Activated T-helper 1 cell treated with anti-CD3 and anti-CD28 coated beads, Interleukin-12 subunit alpha, Interleukin-12 subunit beta, Interleukin-2, Interleukin-4 antibody, amounts not matched to agents 30 ng/mL and 10 ng/mL and 1 ng/mL, durations not matched to agents 14 hours and 24 hours and 36 hours (primary cell): ENCODE measurements at regions not wholly inside any gene's neighbourhood (a gene's known extent, or its start where the extent isn't known, plus 50 kb on each side); places are given as distances from the start of the nearest gene placed in this dataset.

ENCODE experiments used
- DNase-seq: peaks from one replicate; pipeline ENCODE4 v3.0.0; 2021; ENCODE audit warnings: low spot score
- H3K27ac Mint-ChIP-seq: one replicate; pipeline ENCODE4 v1.8.0; 2021; ENCODE audit warnings: mild to moderate bottlenecking, mixed read lengths
- H3K27me3 Mint-ChIP-seq: one replicate; pipeline ENCODE4 v1.8.0; 2022; ENCODE audit warnings: mild to moderate bottlenecking, moderate library complexity, mixed read lengths; ENCODE audit not compliant: insufficient read depth
- H3K36me3 Mint-ChIP-seq: one replicate; pipeline ENCODE4 v1.8.0; 2021; ENCODE audit warnings: low read depth, mixed read lengths
- H3K4me1 Mint-ChIP-seq: one replicate; pipeline ENCODE4 v1.8.0; 2021; ENCODE audit warnings: low read depth, mixed read lengths
- H3K4me3 Mint-ChIP-seq: one replicate; pipeline ENCODE4 v1.8.0; 2021; ENCODE audit warnings: mild to moderate bottlenecking, moderate library complexity, mixed read lengths
- H3K9me3 Mint-ChIP-seq: one replicate; pipeline ENCODE4 v1.8.0; 2021; ENCODE audit warnings: mixed read lengths
- intact Hi-C: fragments of 100-400 bp; cut with micrococcal nuclease; formaldehyde crosslinking; loops from one replicate; pipeline ENCODE4 v1.15.1; 2024

DNA sequence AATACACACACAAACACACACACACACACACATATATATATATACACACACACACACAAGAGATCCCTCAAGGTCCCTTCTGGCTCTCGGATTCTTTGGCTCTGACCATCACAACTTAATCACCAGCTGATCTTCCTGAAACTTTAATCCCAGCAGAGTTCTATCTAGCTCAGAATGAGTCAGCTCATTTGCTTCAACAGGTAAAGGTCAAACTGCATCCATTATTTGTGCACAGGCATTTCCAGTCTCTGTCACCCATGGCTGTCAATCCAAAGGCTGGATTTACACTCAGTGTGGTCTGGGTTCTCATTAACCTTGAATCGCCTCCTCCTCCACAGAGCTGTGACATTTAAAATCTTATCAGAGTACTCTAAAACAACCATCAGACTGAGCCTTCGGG lies 113.3 kb upstream of the TMPO start:
- no peak for DNase-seq
- no peak overlapping the region for H3K4me3 Mint-ChIP-seq
- H3K36me3 Mint-ChIP-seq = no peaks in the 10 kb centered on the region
- no peaks in the 10 kb centered on the region for H3K9me3 Mint-ChIP-seq
- no peaks in the 10 kb centered on the region for H3K27me3 Mint-ChIP-seq
- H3K27ac Mint-ChIP-seq = no peak overlapping the region
- H3K4me1 Mint-ChIP-seq = peaks cover 48% of the 10 kb centered on the region
- intact Hi-C loops = no loop called here

DNA sequence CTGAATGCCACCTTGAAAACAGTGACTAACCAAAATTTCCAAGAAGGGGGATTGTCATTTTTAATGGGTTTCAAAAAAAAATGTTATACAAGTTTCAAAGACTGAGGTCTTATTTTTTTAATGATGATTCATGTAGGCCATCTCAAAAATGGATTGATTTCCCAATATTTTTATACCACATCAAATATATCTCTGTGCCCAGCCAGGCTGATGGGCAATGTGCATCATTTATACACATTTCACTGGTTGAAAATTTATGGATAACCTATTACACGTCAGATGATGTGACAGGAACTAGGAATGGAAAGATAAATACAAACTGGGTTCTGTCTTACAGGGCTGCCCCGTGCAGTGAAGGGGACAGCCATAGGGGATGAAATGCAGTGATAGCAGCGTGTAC lies 112.7 kb upstream of the TMPO start:
- Mint-ChIP-seq H3K27ac (no peak overlapping the region), H3K4me1 (peaks cover 42% of the 10 kb centered on the region), H3K36me3 (no peaks in the 10 kb centered on the region), H3K27me3 (no peaks in the 10 kb centered on the region), H3K4me3 (no peak overlapping the region), H3K9me3 (no peaks in the 10 kb centered on the region)
- intact Hi-C loops = no loop called here
- no peak for DNase-seq

DNA sequence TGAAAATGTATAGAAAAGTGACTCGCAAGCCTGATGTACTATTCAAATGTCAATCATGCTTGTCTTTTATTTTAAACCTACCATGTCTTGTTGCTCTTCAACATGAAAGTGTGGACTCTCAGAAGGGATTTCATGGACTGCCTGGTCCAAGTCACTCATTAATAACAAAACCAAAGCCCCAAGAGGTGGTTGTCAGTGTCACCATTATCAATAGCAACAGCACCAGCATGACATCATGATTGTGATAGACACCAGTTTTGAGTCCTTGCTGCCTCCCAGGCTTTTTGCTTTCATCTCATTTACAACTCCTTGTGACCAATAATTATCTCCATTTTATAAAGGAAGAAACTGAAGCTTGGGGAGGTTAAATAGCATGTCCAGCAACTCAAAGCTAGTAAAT lies 112.0 kb upstream of the TMPO start:
- intact Hi-C loops = no loop called here
- DNase-seq = no peak
- no peaks in the 10 kb centered on the region for H3K36me3 Mint-ChIP-seq
- H3K4me1 Mint-ChIP-seq = peaks cover 41% of the 10 kb centered on the region
- H3K27me3 Mint-ChIP-seq = no peaks in the 10 kb centered on the region
- no peak overlapping the region for H3K27ac Mint-ChIP-seq
- no peak overlapping the region for H3K4me3 Mint-ChIP-seq
- H3K9me3 Mint-ChIP-seq = no peaks in the 10 kb centered on the region

DNA sequence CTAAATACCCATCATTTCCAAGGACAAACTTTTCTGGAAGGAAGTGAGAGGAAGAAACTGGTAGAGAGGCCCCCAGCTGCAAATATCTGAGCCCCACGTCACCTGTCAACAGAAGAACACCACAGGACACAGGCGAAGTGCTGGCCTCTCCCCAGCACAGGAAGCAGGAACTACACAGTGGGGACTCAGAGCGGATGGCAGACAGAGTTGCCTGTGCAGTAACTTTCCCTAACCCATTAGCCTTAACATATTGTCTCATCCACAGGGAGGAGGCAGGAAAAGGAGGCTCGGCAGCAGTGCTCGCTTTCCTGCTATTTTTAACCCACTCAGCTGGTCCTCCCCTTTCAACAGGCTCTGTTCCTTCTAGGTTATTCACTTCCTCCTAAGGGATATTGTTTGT lies 111.5 kb upstream of the TMPO start:
- H3K4me1 Mint-ChIP-seq = peaks cover 36% of the 10 kb centered on the region
- no peaks in the 10 kb centered on the region for H3K27me3 Mint-ChIP-seq
- no peak overlapping the region for H3K27ac Mint-ChIP-seq
- H3K4me3 Mint-ChIP-seq = no peak overlapping the region
- no peaks in the 10 kb centered on the region for H3K9me3 Mint-ChIP-seq
- H3K36me3 Mint-ChIP-seq = no peaks in the 10 kb centered on the region
- no peak for DNase-seq
- intact Hi-C loops = no loop called here

DNA sequence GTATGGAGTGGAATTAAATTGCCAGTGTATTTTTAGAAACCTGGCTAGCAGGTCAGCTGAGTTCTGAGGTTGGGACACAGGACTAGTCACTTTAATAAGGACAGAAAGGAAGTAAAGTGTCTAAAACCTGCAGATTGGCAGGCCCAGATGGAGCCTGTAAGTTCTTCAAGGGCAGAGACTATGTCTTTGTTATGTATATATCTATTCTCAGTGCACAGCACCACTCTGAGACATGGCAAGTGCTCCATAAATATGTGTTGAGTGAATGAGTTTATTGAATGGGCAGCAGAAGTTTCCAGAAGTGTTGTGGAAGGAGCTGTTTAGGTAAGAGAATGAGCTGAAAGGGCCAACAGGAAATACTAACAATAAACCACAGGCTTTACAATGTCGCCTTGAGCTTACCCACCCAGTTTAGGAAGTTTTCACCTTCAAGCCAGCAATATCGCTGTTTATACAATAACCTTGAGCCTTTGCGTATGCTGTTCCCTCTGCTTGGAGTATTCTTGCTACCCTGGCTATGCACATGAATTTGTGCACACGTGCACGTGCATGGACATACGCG lies 109.5 kb upstream of the TMPO start:
- no peak for DNase-seq
- H3K4me1 Mint-ChIP-seq = peaks cover 20% of the 10 kb centered on the region
- no peak overlapping the region for H3K4me3 Mint-ChIP-seq
- no peak overlapping the region for H3K27ac Mint-ChIP-seq
- intact Hi-C loops = no loop called here
- peaks cover 10% of the 10 kb centered on the region for H3K27me3 Mint-ChIP-seq
- H3K36me3 Mint-ChIP-seq = no peaks in the 10 kb centered on the region
- no peaks in the 10 kb centered on the region for H3K9me3 Mint-ChIP-seq

DNA sequence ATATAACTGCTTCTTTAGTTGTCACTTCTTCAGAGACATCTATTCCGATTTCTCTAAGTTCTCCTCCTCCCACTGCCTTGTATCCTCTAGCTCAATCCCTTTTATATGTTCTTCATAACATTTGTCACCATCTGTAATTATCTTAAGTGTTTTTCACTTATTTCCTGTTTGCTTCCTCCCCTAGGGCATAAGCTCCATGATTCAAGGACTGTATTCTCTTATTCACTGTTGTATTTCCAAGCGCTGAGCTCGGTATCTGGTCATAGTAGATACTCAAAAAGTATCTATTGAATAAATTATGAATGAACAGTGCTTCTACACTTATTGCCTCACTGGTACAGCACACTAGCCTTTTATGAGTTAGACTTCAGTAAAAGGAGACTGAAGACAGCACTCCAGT lies 109.0 kb upstream of the TMPO start:
- Mint-ChIP-seq H3K36me3 (no peaks in the 10 kb centered on the region), H3K9me3 (no peaks in the 10 kb centered on the region), H3K27ac (no peak overlapping the region), H3K4me3 (no peak overlapping the region), H3K4me1 (peaks cover 20% of the 10 kb centered on the region), H3K27me3 (peaks cover 12% of the 10 kb centered on the region)
- intact Hi-C loops = no loop called here
- DNase-seq = no peak

DNA sequence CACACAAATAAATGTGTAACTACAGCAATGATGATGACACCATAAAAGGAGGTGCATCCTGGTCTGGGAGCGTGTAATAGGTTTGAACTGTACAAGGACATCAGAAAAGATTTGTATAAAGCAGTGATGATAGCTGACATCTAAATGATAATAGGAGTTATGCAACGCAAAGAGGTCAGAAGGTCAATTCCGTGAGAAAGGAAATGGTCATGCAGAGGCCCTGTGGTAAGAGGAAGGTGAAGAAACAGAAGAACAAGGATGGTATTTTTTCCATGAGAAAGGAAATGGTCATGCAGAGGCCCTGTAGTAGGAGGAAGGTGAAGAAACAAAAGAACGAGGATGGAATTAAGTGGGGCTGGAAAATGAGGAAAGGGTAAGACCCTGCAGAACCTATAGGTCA lies 106.7 kb upstream of the TMPO start:
- Mint-ChIP-seq H3K27me3 (peaks cover 14% of the 10 kb centered on the region), H3K27ac (no peak overlapping the region), H3K4me3 (no peak overlapping the region), H3K36me3 (no peaks in the 10 kb centered on the region), H3K9me3 (no peaks in the 10 kb centered on the region), H3K4me1 (peaks cover 12% of the 10 kb centered on the region)
- DNase-seq = no peak
- intact Hi-C loops = no loop called here

DNA sequence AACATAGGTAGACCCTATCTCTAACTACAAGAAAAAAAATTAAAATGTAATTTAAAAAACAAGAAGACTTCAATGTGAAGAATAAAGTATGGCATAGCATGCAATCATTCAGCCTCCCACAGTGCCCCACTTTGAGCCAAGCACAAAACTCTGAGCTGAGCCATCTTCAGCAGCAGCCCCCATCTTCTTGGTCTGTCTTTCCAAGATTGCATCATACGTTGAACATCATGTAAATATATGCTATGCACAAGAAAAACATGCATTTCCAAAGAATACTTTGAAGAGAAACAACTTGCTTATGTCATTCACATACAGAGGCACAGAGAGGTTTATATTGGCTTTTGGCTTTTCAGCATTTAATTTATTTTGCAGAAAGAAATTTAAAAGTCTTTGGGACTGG lies 105.8 kb upstream of the TMPO start:
- H3K4me1 Mint-ChIP-seq = peaks cover 12% of the 10 kb centered on the region
- no peaks in the 10 kb centered on the region for H3K36me3 Mint-ChIP-seq
- H3K27ac Mint-ChIP-seq = no peak overlapping the region
- H3K27me3 Mint-ChIP-seq = peaks cover 16% of the 10 kb centered on the region
- intact Hi-C loops = no loop called here
- H3K9me3 Mint-ChIP-seq = no peaks in the 10 kb centered on the region
- DNase-seq = no peak
- H3K4me3 Mint-ChIP-seq = no peak overlapping the region

DNA sequence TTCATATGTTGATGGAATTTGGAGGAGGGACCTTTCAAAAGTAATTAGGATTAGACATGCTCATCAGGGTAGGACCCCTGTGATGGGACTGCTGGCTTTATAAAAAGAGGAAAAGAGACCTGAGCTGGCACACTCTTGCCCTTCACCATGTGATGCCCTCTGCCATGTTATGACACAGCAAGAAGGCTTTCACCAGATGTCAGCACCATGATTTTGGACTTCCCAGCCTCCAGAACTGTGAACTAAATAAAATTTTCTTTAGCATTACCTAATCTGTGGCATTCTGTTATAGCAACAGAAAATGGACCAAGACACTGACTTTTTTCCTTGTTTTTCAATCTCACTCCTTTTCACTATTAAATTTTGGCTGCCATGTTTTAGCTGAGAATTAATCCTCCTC lies 105.0 kb upstream of the TMPO start:
- H3K27ac Mint-ChIP-seq = no peak overlapping the region
- no peaks in the 10 kb centered on the region for H3K9me3 Mint-ChIP-seq
- peaks cover 16% of the 10 kb centered on the region for H3K27me3 Mint-ChIP-seq
- H3K4me1 Mint-ChIP-seq = peaks cover 12% of the 10 kb centered on the region
- no peak overlapping the region for H3K4me3 Mint-ChIP-seq
- no peak for DNase-seq
- H3K36me3 Mint-ChIP-seq = no peaks in the 10 kb centered on the region
- intact Hi-C loops = no loop called here

DNA sequence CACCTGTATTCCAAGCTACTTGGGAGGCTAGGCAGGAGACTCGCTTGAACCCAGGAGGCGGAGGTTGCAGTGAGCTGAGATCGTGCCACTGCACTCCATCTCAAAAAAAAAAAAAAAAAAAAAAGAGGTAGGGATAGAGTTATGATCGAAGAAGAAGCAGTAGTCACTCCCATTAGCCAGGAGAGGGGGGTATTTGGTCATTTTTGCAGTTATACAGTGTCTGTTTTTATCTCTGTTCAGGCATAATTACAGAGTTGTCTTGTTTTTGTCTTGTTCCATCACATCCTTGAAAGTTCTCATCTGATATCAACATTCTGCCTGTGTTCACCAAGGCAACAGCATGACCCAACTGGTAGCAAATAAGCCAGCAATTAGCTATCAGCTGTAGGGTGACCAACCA lies 98.5 kb upstream of the TMPO start:
- Mint-ChIP-seq H3K9me3 (no peaks in the 10 kb centered on the region), H3K36me3 (no peaks in the 10 kb centered on the region), H3K4me3 (no peak overlapping the region), H3K27ac (no peak overlapping the region), H3K27me3 (peaks cover 14% of the 10 kb centered on the region), H3K4me1 (no peaks in the 10 kb centered on the region)
- intact Hi-C loops = no loop called here
- DNase-seq = no peak

DNA sequence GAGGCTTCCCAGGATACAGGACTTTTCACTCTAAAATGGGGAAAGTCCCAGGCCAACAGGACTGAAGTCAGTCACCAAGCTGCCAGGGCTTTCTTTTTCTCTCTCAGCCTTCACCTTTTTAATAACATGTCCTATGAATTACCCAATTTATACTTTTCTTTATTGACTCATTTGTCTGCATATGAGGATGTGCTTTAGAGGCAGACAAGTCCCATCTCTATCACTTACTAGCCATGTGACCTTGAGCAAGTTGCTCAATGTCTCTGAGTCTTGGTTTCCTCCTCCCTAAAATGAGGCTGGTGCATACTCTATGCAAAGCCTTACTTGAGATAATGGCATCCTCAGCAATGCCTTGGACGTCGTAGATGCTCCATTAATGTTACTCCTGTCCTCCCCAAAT lies 98.1 kb upstream of the TMPO start:
- no peak overlapping the region for H3K4me3 Mint-ChIP-seq
- intact Hi-C loops = no loop called here
- no peak for DNase-seq
- no peaks in the 10 kb centered on the region for H3K36me3 Mint-ChIP-seq
- peaks cover 15% of the 10 kb centered on the region for H3K27me3 Mint-ChIP-seq
- H3K27ac Mint-ChIP-seq = no peak overlapping the region
- H3K9me3 Mint-ChIP-seq = no peaks in the 10 kb centered on the region
- no peaks in the 10 kb centered on the region for H3K4me1 Mint-ChIP-seq

DNA sequence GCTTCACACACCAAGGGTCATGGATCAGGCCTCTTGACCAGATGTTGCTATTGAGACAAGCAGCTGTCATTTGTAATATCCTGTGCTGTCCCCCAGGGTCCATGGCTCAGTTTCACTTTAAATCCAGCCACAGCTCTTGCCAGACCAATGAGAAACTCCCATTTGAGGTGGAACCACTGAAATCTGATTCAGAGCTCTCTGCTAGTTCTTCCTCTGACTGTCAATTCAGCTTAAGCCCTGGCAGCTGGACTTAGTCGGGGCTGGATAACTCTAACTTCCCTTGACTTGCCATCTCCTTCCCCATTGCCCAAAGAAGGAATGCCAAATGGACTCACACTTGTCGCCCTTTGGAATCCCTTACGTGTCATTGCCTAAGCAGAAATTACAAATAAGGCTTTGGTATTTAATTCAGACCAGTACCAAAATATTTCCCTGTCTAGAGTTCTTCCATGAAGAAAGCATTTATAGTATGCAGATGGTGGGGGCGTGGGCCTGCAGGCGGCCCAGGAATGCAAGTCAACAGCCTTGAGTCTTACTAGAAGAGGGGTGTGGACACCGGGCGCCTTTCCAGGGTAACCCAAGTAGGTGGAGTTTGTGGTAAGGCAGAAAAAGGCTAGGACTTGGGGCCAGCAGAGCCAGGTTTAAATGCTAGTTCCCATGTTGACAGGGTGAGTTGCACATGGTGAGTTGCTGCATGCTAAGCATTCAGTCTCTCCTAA lies 96.9 kb upstream of the TMPO start:
- Mint-ChIP-seq H3K36me3 (no peaks in the 10 kb centered on the region), H3K4me1 (no peaks in the 10 kb centered on the region), H3K9me3 (no peaks in the 10 kb centered on the region), H3K27ac (no peak overlapping the region), H3K27me3 (peaks cover 13% of the 10 kb centered on the region), H3K4me3 (no peak overlapping the region)
- no peak for DNase-seq
- intact Hi-C loops = no loop called here

DNA sequence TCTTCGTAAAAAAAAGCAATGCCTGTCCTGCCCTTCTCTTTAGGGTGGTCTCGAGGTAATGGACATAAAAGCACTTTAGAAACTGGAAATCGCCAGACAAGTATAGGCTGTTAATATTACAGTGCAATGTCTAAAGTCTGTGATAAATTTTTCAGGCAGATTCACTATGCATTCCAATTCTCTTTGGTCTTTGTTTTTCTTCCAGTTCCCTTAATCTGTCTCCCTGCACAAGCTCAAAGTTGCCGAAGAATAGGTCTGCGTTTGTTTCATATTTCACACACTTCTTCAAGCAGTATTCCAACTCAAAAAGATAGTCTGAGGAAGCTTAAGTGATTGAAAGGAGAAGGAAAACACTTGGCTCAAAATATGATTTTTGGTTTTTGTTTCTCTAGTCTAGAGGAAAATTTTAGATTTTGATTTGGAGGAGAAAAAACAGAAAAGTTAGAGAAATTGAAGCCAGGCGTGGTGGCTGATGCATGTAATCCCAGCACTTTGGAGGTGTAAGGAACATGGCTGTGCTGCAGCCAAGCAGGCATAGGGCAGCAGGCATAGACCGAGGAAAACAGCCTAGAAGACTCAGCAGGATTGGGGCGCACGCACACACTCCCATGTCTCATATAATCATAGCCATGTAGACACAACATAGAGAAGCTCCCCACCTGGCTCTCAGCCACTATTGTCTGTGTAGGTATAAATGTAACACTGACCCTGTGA lies 96.2 kb upstream of the TMPO start:
- Mint-ChIP-seq H3K27me3 (peaks cover 13% of the 10 kb centered on the region), H3K4me1 (no peaks in the 10 kb centered on the region), H3K36me3 (no peaks in the 10 kb centered on the region), H3K9me3 (no peaks in the 10 kb centered on the region), H3K27ac (no peak overlapping the region), H3K4me3 (no peak overlapping the region)
- intact Hi-C loops = no loop called here
- DNase-seq = no peak
